GM12874 (cell line): ENCODE measurements at regions not wholly inside any gene's neighbourhood (a gene's known extent, or its start where the extent isn't known, plus 50 kb on each side); places are given as distances from the start of the nearest gene placed in this dataset.

Experiments
- CTCF ChIP-seq: IDR thresholded peaks from 2 replicates; pipeline ENCODE4 v1.5.1; 2011; ENCODE audit warnings: low read depth, mild to moderate bottlenecking, control low read depth, low read length, moderate library complexity; ENCODE audit not compliant: insufficient read depth

GRCh38 chr9:80046481-80046880 is 474.7 kb downstream of the TLE4 start:
- no peak for TF ChIP-seq CTCF

- no peak for TF ChIP-seq CTCF
These were observed 470.1 kb downstream of the TLE4 start for GRCh38 chr9:80041821-80042220.

- TF ChIP-seq CTCF, result no peak
These were observed 468.7 kb downstream of the TLE4 start for GRCh38 chr9:80040457-80040856.

GRCh38 chr9:80030801-80031200 is 459.0 kb downstream of the TLE4 start:
- no peak for TF ChIP-seq CTCF

GRCh38 chr9:80028501-80028900 is 456.7 kb downstream of the TLE4 start:
- TF ChIP-seq CTCF, result no peak

GRCh38 chr9:80025796-80026520 is 454.2 kb downstream of the TLE4 start:
- TF ChIP-seq CTCF, result no peak

GRCh38 chr9:80025131-80025530 is 453.4 kb downstream of the TLE4 start:
- TF ChIP-seq CTCF, result no peak
